ENCODE measurements at regions not wholly inside any gene's neighbourhood (a gene's known extent, or its start where the extent isn't known, plus 50 kb on each side); places are given as distances from the start of the nearest gene placed in this dataset.
A peak's percentile ranks its signal among the peaks of the same experiment; 100 is the strongest.

- no peak for FAIRE-seq
These were observed 259.8 kb upstream of the CLNK start for GRCh38 chr4:10944321-10944720.

More at GRCh38 chr4:10944321-10944720, 259.8 kb upstream of the CLNK start:
- Histone ChIP-seq H2AFZ (ENCODE audit: low read length) (peak overlapping the region; percentile 19; the same call in 1 of the 2 replicates), H3K18ac (ENCODE audit: extremely low read depth, low read length) (no peak overlapping the region), H3K79me1 (ENCODE audit: low read depth, low read length) (no peaks in the 10 kb centered on the region), H3K4me1 (replicated peaks in 1 of 4; ENCODE audit: control insufficient read depth in 3 of 4, insufficient read depth in 4 of 4, low read length in 3 of 4) (no peaks in the 10 kb centered on the region), H2BK12ac (ENCODE audit: low read depth, low read length) (no peak overlapping the region), H4K91ac (replicated peaks; ENCODE audit: insufficient read length, low read length) (no peak overlapping the region), H3K4ac (replicated peaks; ENCODE audit: insufficient read length, low read depth, low read length) (no peak overlapping the region), H3K79me2 (ENCODE audit: control insufficient read depth in 1 of 2, insufficient read depth in 2 of 2, low read length in 2 of 2) (no peaks in the 10 kb centered on the region), H3K14ac (ENCODE audit: insufficient read length) (no peak overlapping the region), H4K8ac (ENCODE audit: extremely low read depth, insufficient read depth, low read length) (no peak overlapping the region), H3K4me3 (ENCODE audit: extremely low read depth in 1 of 4, insufficient read depth in 2 of 4, low read depth in 3 of 4, low read length in 4 of 4) (no peak overlapping the region), H2AK5ac (ENCODE audit: low read depth, low read length) (no peak overlapping the region), H3K4me2 (ENCODE audit: insufficient read depth in 1 of 2, low read depth in 2 of 2, low read length in 2 of 2) (no peak overlapping the region), H3K23ac (ENCODE audit: insufficient read length) (no peak overlapping the region), H2BK20ac (ENCODE audit: low read length) (no peak overlapping the region), H4K5ac (ENCODE audit: insufficient read length, low read depth, low read length) (no peak overlapping the region), H3K23me2 (ENCODE audit: low read depth, low read length) (no peaks in the 10 kb centered on the region), H2BK15ac (ENCODE audit: low read length) (no peak overlapping the region), H2BK120ac (replicated peaks; ENCODE audit: low read depth, low read length) (no peak overlapping the region), H3K27me3 (replicated peaks in 1 of 4; ENCODE audit: control insufficient read depth in 3 of 4, extremely low read depth in 1 of 4, insufficient read depth in 3 of 4, low read length in 3 of 4) (no peaks in the 10 kb centered on the region), H2BK5ac (ENCODE audit: low read depth, low read length) (no peak overlapping the region), H3K36me3 (ENCODE audit: control insufficient read depth in 2 of 4, insufficient read depth in 4 of 4, low read length in 3 of 4) (no peaks in the 10 kb centered on the region), H4K20me1 (replicated peaks in 1 of 2; ENCODE audit: control insufficient read depth in 1 of 2, insufficient read depth in 2 of 2, low read length in 2 of 2) (no peaks in the 10 kb centered on the region), H3K56ac (replicated peaks; ENCODE audit: insufficient read length, low read depth, low read length) (no peak overlapping the region), H3K9me3 (ENCODE audit: insufficient read depth in 2 of 2, low read depth in 1 of 2, low read length in 1 of 2) (peaks cover 11 to 16% of the 10 kb centered on the region in 2 experiments), H3K9ac (replicated peaks in 1 of 4; ENCODE audit: extremely low read depth in 1 of 4, low read depth in 3 of 4, low read length in 3 of 4) (no peak overlapping the region), H3K27ac (ENCODE audit: low read depth, low read length) (no peak overlapping the region)
- TF ChIP-seq SP4 (IDR thresholded peaks at IDR 0.05; ENCODE audit: low read length) (no peak), EP300 (IDR thresholded peaks at IDR 0.05; ENCODE audit: borderline replicate concordance in 1 of 2, low read depth in 2 of 2, low read length in 2 of 2) (no peak), RNF2 (IDR thresholded peaks at IDR 0.05; ENCODE audit: borderline replicate concordance, low read depth, low read length, missing control alignments, poor library complexity, severe bottlenecking) (no peak), NANOG (IDR thresholded peaks at IDR 0.05; ENCODE audit: insufficient read depth, low read depth, low read length, poor library complexity, severe bottlenecking) (no peak), ASH2L (IDR thresholded peaks at IDR 0.05; ENCODE audit: low read length) (no peak), SIN3A (conservative IDR thresholded peaks at IDR 0.05 in 1 of 2, IDR thresholded peaks at IDR 0.05 in 1 of 2; ENCODE audit: low read depth in 1 of 2, low read length in 2 of 2) (no peak), KDM1A (IDR thresholded peaks at IDR 0.05; ENCODE audit: borderline replicate concordance, low read length) (no peak), ZNF274 (IDR thresholded peaks at IDR 0.05; ENCODE audit: borderline replicate concordance, extremely low read depth, low read length) (no peak)
- ChIA-PET CTCF (ENCODE audit: partially characterized antibody) (interaction anchor here (1.1 to 1.7 kb wide), 5 partner anchors 10 to 57 kb away, joined by 3 to 6 read pairs (median 3); no protein-coding TSS in a partner anchor), POLR2A (ENCODE audit: partially characterized antibody) (no interaction called here)
- no peak for DNase-seq (ENCODE audit: low read depth in 1 of 2, low spot score in 2 of 2)
- WGBS, 2 experiments (ENCODE audit: extremely low coverage in 1 of 2, insufficient coverage in 1 of 2, insufficient read length in 1 of 2, insufficient replicate concordance in 2 of 2, low coverage in 1 of 2, low lambda C conversion rate in 2 of 2, missing lambda C conversion rate in 1 of 2): 94% methylated on average over 1 of the region's 1 CpG; no CpG with 5 or more reads in 1 of the 2 experiments

Data from H1 (cell line).